Gastrocnemius medialis (tissue), 4 donors: ENCODE measurements at regions not wholly inside any gene's neighbourhood (a gene's known extent, or its start where the extent isn't known, plus 50 kb on each side); places are given as distances from the start of the nearest gene placed in this dataset.

Experiments used
- POLR2A ChIP-seq, 2 donors: fragments of 450-650 bp; IDR thresholded peaks; one replicate each; pipeline ENCODE4 v1.6.1; 2017; ENCODE audit warnings: antibody characterized with exemption in 2 of 2, mild to moderate bottlenecking in 2 of 2, moderate library complexity in 2 of 2
- TF ChIP-seq, protein P1 (sequence below), 5 experiments: fragments of 450-650 bp in 3 of 5; fragments of 200-600 bp in 2 of 5; sonication (generic) in 2 of 5; IDR thresholded peaks in 4 of 5; conservative IDR thresholded peaks in 1 of 5; 1 replicate in 4 of 5; 2 replicates in 1 of 5; pipeline ENCODE4 v1.5.1; 2016 to 2019; ENCODE audit warnings: antibody characterized with exemption in 5 of 5, mild to moderate bottlenecking in 3 of 5, moderate library complexity in 3 of 5

DNA sequence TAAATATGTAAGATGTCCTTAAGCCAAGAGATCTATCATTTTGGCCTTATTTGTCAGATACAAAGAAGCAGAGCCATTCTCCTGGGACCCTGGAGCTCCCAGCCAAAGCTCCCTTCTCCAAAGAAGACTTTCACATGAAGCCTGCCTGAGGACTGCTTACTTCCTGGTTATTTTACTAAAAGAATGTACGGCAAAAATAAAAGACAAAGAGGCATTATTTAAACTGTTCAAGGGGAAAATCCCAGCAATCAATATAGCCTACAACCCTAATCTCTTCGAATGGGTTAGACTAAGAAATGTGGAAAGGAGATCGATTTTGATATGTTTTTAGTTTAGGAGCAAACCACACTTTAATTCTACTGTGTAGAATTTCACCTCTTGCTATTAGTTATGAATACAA is 237.9 kb upstream of the CTBP2 start:
- TF ChIP-seq, protein P1, sequence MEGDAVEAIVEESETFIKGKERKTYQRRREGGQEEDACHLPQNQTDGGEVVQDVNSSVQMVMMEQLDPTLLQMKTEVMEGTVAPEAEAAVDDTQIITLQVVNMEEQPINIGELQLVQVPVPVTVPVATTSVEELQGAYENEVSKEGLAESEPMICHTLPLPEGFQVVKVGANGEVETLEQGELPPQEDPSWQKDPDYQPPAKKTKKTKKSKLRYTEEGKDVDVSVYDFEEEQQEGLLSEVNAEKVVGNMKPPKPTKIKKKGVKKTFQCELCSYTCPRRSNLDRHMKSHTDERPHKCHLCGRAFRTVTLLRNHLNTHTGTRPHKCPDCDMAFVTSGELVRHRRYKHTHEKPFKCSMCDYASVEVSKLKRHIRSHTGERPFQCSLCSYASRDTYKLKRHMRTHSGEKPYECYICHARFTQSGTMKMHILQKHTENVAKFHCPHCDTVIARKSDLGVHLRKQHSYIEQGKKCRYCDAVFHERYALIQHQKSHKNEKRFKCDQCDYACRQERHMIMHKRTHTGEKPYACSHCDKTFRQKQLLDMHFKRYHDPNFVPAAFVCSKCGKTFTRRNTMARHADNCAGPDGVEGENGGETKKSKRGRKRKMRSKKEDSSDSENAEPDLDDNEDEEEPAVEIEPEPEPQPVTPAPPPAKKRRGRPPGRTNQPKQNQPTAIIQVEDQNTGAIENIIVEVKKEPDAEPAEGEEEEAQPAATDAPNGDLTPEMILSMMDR (IDR thresholded peaks at IDR 0.05 in 4 of 5, conservative IDR thresholded peaks at IDR 0.05 in 1 of 5) = no peak
- TF ChIP-seq POLR2A (IDR thresholded peaks at IDR 0.05) = no peak
